ENCODE measurements at regions not wholly inside any gene's neighbourhood (a gene's known extent, or its start where the extent isn't known, plus 50 kb on each side); places are given as distances from the start of the nearest gene placed in this dataset.
A peak's percentile ranks its signal among the peaks of the same experiment; 100 is the strongest.

GRCh38 chr1:226816576-226816975 lies 53.8 kb upstream of the PSEN2 start:
- DNase-seq, result no peak

- no peak for DNase-seq
Measured at GRCh38 chr1:226814751-226815537, 55.5 kb upstream of the PSEN2 start.

GRCh38 chr1:226813671-226814591 lies 56.5 kb upstream of the PSEN2 start:
- no peak for DNase-seq

GRCh38 chr1:226810681-226811080 lies 59.7 kb upstream of the PSEN2 start:
- DNase-seq, result no peak

GRCh38 chr1:226809785-226810571 lies 60.4 kb upstream of the PSEN2 start:
- no peak for DNase-seq

- DNase-seq, result no peak
Measured at GRCh38 chr1:226808501-226808900, 61.9 kb upstream of the PSEN2 start.

- no peak for DNase-seq
Measured at GRCh38 chr1:226806988-226807387, 63.4 kb upstream of the PSEN2 start.

- no peak for DNase-seq
Measured at GRCh38 chr1:226804907-226805759, 65.3 kb upstream of the PSEN2 start.

GRCh38 chr1:226800763-226801380 lies 61.8 kb upstream of the ITPKB start:
- DNase-seq, result no peak

- no peak for DNase-seq
Measured at GRCh38 chr1:226799634-226800281, 60.7 kb upstream of the ITPKB start.

GRCh38 chr1:226798427-226799411 lies 59.6 kb upstream of the ITPKB start:
- DNase-seq, result peak; percentile 75

GRCh38 chr1:226797151-226797550 lies 58.1 kb upstream of the ITPKB start:
- no peak for DNase-seq

GRCh38 chr1:226793620-226794276 lies 54.7 kb upstream of the ITPKB start:
- DNase-seq, result no peak

- DNase-seq, result no peak
Measured at GRCh38 chr1:226792368-226792767, 53.3 kb upstream of the ITPKB start.

- no peak for DNase-seq
Measured at GRCh38 chr1:226790545-226791181, 51.6 kb upstream of the ITPKB start.

- no peak for DNase-seq
Measured at GRCh38 chr1:226788965-226789364, 49.9 kb upstream of the ITPKB start.
